ENCODE measurements at regions not wholly inside any gene's neighbourhood (a gene's known extent, or its start where the extent isn't known, plus 50 kb on each side); places are given as distances from the start of the nearest gene placed in this dataset.

GRCh38 chr1:208465266-208465665 is 221.1 kb upstream of the PLXNA2 start:
- Histone ChIP-seq H3K79me2 (ENCODE audit: low read depth) (no peaks in the 10 kb centered on the region), H3K36me3 (ENCODE audit: low read depth) (no peaks in the 10 kb centered on the region), H3F3A (ENCODE audit: insufficient read depth, low read depth) (no peaks in the 10 kb centered on the region), H3K9me2 (ENCODE audit: insufficient read depth) (no peaks in the 10 kb centered on the region), H3K9me3 (ENCODE audit: insufficient read depth, low read depth) (no peaks in the 10 kb centered on the region), H3K27ac (no peak overlapping the region), H4K20me1 (ENCODE audit: insufficient read depth) (no peaks in the 10 kb centered on the region), H3K4me2 (no peak overlapping the region), H3K4me3 (no peak overlapping the region), H3K4me1 (replicated peaks; ENCODE audit: insufficient read depth) (no peaks in the 10 kb centered on the region), H3K27me3 (ENCODE audit: insufficient read depth, low read depth) (peaks cover 55% of the 10 kb centered on the region), H2AFZ (no peak overlapping the region)
- intact Hi-C loops (cut with micrococcal nuclease; ENCODE audit: unreplicated experiment) = no loop called here
- ChIA-PET CTCF (no interaction called here), POLR2A (ENCODE audit: unreplicated experiment) (no interaction called here)
- DNase-seq = no peak
- BruUV-seq (replicated peaks) = no TSS peak
- no peak for TF ChIP-seq EZH2 (IDR thresholded peaks at IDR 0.05; ENCODE audit: low read depth)
- TF ChIP-seq, protein P1, sequence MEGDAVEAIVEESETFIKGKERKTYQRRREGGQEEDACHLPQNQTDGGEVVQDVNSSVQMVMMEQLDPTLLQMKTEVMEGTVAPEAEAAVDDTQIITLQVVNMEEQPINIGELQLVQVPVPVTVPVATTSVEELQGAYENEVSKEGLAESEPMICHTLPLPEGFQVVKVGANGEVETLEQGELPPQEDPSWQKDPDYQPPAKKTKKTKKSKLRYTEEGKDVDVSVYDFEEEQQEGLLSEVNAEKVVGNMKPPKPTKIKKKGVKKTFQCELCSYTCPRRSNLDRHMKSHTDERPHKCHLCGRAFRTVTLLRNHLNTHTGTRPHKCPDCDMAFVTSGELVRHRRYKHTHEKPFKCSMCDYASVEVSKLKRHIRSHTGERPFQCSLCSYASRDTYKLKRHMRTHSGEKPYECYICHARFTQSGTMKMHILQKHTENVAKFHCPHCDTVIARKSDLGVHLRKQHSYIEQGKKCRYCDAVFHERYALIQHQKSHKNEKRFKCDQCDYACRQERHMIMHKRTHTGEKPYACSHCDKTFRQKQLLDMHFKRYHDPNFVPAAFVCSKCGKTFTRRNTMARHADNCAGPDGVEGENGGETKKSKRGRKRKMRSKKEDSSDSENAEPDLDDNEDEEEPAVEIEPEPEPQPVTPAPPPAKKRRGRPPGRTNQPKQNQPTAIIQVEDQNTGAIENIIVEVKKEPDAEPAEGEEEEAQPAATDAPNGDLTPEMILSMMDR (conservative IDR thresholded peaks at IDR 0.05) = no peak

DNA sequence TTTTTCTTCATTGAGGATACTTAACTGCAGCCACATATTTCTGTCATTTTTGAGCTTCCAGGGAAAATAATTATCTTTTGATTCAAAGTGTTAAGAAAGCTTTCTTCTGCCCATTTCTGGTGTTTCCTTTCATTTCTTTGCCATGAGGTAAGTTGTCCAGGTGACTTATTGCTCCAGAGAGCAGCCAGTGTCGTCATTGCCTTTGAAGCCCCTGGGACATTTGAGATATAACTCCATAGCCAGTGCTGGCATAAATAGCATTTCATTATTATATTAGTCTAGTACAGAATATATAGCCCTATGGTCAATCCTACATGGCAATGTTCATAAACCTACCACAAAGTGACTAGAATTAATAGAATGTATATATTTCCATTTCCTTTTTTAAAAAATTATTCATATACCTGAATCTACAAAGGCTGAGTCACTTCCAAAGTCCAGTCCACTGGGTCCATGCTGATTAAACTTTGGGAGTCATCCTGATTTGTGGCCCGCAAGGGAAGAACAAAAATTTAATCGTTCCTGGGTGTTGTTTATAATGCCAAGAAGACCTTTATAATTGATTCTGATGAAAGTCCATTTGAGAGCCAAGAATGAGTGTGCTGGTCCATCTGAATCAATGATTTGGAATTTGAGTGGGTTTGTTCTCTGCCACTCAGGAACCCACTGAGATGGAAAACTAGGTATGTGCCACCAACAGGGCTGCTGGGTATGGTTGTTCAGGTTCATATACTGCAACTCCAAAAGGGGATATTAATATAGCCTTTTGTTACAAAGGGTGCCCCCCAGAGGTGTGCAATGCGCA is 221.8 kb upstream of the PLXNA2 start:
- no peaks in the 10 kb centered on the region for H3K9me3 ChIP-seq (ENCODE audit: insufficient read depth, low read depth)
- H3K4me1 ChIP-seq (replicated peaks; ENCODE audit: insufficient read depth) = no peaks in the 10 kb centered on the region
- CTCF ChIA-PET = no interaction called here

GRCh38 chr1:208467151-208467780 is 223.1 kb upstream of the PLXNA2 start:
- H2AFZ ChIP-seq = no peak overlapping the region
- ChIA-PET POLR2A (ENCODE audit: unreplicated experiment) (no interaction called here), CTCF (interaction anchor here (0.6 kb wide), 1 partner anchor 445 kb away, joined by 5 read pairs; no protein-coding TSS in a partner anchor)
- H3K27ac ChIP-seq = no peak overlapping the region
- DNase-seq = no peak
- no peak overlapping the region for H3K4me2 ChIP-seq
- H3K9me2 ChIP-seq (ENCODE audit: insufficient read depth) = no peaks in the 10 kb centered on the region
- no peaks in the 10 kb centered on the region for H3F3A ChIP-seq (ENCODE audit: insufficient read depth, low read depth)
- no peaks in the 10 kb centered on the region for H3K36me3 ChIP-seq (ENCODE audit: low read depth)
- no peaks in the 10 kb centered on the region for H4K20me1 ChIP-seq (ENCODE audit: insufficient read depth)
- H3K27me3 ChIP-seq (ENCODE audit: insufficient read depth, low read depth) = peaks cover 53% of the 10 kb centered on the region
- intact Hi-C loops (cut with micrococcal nuclease; ENCODE audit: unreplicated experiment) = no loop called here
- no TSS peak for BruUV-seq (replicated peaks)
- TF ChIP-seq EZH2 (IDR thresholded peaks at IDR 0.05; ENCODE audit: low read depth) = no peak
- TF ChIP-seq, protein P1 (conservative IDR thresholded peaks at IDR 0.05) = no peak
- H3K9me3 ChIP-seq (ENCODE audit: insufficient read depth, low read depth) = no peaks in the 10 kb centered on the region
- H3K4me3 ChIP-seq = no peak overlapping the region
- no peaks in the 10 kb centered on the region for H3K79me2 ChIP-seq (ENCODE audit: low read depth)
- no peaks in the 10 kb centered on the region for H3K4me1 ChIP-seq (replicated peaks; ENCODE audit: insufficient read depth)

More for the DNA sequence above, 221.8 kb upstream of the PLXNA2 start:
- no peak overlapping the region for H3K4me2 ChIP-seq
- POLR2A ChIA-PET (ENCODE audit: unreplicated experiment) = no interaction called here
- no peak overlapping the region for H2AFZ ChIP-seq
- intact Hi-C loops (cut with micrococcal nuclease; ENCODE audit: unreplicated experiment) = no loop called here
- H3K79me2 ChIP-seq (ENCODE audit: low read depth) = no peaks in the 10 kb centered on the region
- no peak overlapping the region for H3K27ac ChIP-seq
- DNase-seq = no peak
- no peaks in the 10 kb centered on the region for H3K9me2 ChIP-seq (ENCODE audit: insufficient read depth)
- no peaks in the 10 kb centered on the region for H3K36me3 ChIP-seq (ENCODE audit: low read depth)
- H4K20me1 ChIP-seq (ENCODE audit: insufficient read depth) = no peaks in the 10 kb centered on the region
- TF ChIP-seq, protein P1 (conservative IDR thresholded peaks at IDR 0.05) = no peak
- TF ChIP-seq EZH2 (IDR thresholded peaks at IDR 0.05; ENCODE audit: low read depth) = no peak
- no TSS peak for BruUV-seq (replicated peaks)
- peaks cover 55% of the 10 kb centered on the region for H3K27me3 ChIP-seq (ENCODE audit: insufficient read depth, low read depth)
- H3K4me3 ChIP-seq = no peak overlapping the region
- H3F3A ChIP-seq (ENCODE audit: insufficient read depth, low read depth) = no peaks in the 10 kb centered on the region

Measured in PC-9 (cell line).